ENCODE measurements at regions not wholly inside any gene's neighbourhood (a gene's known extent, or its start where the extent isn't known, plus 50 kb on each side); places are given as distances from the start of the nearest gene placed in this dataset.

GRCh38 chr11:95360377-95361075 lies 129.5 kb upstream of the SESN3 start:
- no peak for TF ChIP-seq EZH2phosphoT487 (IDR thresholded peaks at IDR 0.05; ENCODE audit: borderline replicate concordance, low read length)
- TF ChIP-seq CTCF (conservative IDR thresholded peaks at IDR 0.05; ENCODE audit: low read depth, low read length): no peak
